GM12865 (cell line): ENCODE measurements at regions not wholly inside any gene's neighbourhood (a gene's known extent, or its start where the extent isn't known, plus 50 kb on each side); places are given as distances from the start of the nearest gene placed in this dataset.

Source experiments
- DNase-seq: peaks from one replicate; pipeline ENCODE4 v3.0.0; 2010; ENCODE audit warnings: low read depth
- H3K4me3 ChIP-seq: 2 replicates; pipeline ENCODE4 v1.5.1; 2011; ENCODE audit warnings: mild to moderate bottlenecking, low read depth, low read length, control low read depth
- TF ChIP-seq, protein P1 (sequence below): IDR thresholded peaks from 2 replicates; pipeline ENCODE4 v1.5.1; 2011; ENCODE audit warnings: low read length, control low read depth, low read depth, inconsistent platforms; ENCODE audit not compliant: insufficient read depth; ENCODE audit errors: missing control alignments

DNA sequence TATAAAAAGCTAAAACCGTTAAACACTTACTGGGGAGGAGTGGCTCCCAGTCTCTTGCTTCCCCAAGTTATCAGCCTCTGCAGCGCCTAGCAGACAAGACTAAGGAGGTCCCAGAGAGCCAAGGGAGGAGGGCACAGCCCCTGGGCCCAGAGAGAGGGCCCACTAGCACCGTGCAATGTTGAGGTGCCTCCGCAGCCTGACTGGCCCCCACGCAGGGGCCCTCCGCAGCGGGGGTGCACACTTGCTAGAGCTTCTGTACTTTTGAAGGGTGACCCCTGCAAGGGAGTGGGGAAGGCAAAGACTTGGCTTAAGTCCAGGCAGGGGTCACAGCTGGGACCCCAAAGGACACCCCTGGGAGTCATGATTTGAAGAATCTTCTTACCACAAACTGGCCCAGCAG lies 98.0 kb downstream of the ADAMTS15 start:
- TF ChIP-seq, protein P1, sequence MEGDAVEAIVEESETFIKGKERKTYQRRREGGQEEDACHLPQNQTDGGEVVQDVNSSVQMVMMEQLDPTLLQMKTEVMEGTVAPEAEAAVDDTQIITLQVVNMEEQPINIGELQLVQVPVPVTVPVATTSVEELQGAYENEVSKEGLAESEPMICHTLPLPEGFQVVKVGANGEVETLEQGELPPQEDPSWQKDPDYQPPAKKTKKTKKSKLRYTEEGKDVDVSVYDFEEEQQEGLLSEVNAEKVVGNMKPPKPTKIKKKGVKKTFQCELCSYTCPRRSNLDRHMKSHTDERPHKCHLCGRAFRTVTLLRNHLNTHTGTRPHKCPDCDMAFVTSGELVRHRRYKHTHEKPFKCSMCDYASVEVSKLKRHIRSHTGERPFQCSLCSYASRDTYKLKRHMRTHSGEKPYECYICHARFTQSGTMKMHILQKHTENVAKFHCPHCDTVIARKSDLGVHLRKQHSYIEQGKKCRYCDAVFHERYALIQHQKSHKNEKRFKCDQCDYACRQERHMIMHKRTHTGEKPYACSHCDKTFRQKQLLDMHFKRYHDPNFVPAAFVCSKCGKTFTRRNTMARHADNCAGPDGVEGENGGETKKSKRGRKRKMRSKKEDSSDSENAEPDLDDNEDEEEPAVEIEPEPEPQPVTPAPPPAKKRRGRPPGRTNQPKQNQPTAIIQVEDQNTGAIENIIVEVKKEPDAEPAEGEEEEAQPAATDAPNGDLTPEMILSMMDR, result no peak
- no peak overlapping the region for H3K4me3 ChIP-seq
- DNase-seq, result no peak

DNA sequence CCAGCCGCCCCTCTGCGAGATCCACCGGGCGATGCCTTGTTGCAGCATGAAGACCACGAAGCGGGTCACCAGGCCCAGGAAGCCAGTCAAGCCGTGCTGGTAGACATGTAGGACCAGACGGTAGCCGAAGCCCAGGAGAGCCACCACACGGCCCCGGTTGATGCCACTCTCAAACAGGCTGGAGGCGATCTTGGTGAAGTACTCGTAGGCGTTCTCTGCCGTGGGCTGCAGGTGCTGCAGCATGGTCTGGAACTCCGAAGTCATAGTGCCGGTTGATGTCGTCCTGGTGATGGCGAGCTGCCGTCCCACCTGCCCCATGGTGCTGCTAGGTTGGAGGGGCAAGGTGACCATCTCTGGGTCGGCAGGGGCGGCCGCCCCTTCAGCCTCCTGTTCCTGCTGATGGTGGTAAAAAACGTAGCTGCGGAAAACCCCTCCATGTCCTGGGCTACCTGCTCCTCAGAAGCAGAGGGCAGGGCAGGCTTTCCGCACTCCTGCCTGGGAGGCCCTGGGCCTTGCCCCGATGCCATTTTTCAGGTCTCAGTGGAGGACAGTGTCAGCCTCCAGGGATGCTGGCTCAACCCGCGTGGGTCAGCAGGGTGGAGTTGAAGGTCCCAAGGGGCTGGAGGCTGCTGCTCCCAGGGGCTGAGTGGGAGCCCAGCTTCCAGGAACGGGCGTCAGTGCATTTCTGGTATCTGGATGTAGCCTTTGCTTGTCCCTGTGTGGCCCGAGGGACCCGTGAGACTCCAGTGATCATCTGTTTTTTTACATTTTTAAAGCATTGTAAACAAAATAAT lies 98.7 kb downstream of the ADAMTS15 start:
- TF ChIP-seq, protein P1, result no peak
- no peak overlapping the region for H3K4me3 ChIP-seq
- DNase-seq, result no peak

DNA sequence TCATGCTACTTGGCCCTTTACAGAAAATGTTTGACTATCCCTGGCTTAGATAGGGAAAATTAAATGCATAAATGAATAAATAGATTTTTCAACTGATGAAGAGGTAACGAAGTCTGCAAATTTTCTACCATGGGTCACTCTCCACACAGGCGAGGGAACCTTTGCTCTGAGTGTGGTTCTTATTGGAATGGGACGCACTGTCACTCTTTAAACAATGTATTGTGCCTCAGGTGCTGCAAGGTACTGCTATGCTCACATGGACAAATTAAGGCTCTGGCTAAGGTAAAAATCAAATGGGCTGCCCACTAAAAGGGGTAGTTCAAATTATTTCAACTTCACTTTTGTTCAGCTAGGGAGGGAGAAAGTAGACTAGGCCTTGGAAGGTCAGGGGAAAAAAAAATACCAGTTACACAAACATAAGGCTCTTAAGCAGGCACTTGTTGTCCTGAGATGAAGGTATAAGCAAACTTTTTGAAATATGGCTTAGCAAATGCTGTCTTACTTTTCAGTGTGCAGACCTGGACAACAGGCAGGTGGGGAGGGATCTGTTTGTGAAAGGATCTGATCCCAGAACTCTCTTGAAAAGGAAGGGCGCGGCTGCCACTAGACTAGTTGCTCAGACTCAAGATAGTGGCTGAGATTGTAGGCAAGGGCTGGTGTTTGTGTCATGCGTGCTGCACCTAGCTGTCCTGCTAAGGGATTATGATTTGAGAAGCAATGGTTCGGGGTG lies 99.5 kb downstream of the ADAMTS15 start:
- TF ChIP-seq, protein P1, result no peak
- DNase-seq, result no peak
- no peak overlapping the region for H3K4me3 ChIP-seq

DNA sequence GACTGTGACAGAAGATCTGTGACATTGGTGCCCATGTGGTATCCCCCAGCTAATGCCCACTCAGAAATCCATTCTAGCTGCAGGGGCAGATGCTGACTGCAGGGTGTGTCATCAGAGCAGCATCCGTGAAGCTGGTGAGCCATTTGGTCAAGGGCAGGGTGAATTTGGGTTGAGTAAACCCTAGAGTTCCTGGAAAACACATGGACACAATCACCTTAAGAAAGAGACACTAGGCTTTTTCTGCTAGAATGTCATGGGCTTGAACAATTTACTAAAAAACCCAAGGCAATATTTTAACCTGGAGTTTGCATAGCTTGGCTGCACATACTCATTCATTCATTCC lies 100.0 kb downstream of the ADAMTS15 start:
- TF ChIP-seq, protein P1, result no peak
- DNase-seq, result no peak
- no peak overlapping the region for H3K4me3 ChIP-seq

DNA sequence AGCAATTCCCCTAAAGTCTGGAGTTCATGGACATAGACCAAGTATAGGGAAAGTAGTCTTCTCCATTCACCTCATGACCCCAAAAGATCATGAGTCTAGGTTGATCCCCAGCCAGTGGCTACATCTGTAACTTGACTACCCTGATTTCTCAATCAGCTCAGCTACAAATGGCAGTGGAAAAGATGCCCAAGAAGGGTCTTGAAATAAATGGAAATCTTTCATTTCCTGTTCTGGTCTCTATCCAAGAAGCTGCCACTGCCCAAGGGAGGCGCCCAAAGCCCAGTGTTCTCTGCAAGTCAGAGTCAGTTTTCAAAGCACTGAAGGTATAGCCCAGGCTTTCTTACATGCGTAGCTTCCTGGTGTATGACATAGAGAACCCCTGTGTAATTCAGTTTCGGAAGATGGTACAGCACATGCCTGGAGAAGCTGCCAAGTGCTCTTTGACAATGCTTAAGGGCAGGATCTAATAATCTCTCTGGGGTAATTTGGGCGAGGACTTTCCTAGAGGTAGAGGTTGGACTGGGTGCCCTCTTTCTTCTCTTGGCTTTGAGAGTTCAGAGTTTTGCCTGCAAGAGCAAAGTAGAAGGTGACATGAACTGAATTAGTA lies 101.1 kb downstream of the ADAMTS15 start:
- no peak overlapping the region for H3K4me3 ChIP-seq
- no peak for DNase-seq
- TF ChIP-seq, protein P1, result no peak

DNA sequence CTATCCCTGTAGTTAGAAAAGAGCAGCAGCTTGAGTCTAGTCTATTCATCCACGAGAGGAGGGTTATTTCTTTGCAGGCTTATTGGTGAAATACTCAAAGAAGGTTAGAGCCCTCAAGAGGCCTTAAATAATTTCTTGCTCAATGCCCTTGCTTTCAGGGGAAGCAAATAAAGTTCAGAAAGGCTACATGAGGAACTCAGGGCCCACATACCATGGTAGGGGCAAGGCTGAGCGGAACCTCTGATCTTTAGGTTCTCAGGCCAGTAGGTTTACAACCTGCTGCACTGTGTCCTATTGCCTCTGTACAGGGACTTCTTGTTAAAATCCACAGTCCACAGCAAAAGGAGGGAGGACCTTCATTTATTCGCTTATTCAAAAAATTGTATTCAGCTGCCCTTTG lies 101.7 kb downstream of the ADAMTS15 start:
- no peak for DNase-seq
- TF ChIP-seq, protein P1, result no peak
- H3K4me3 ChIP-seq, result no peak overlapping the region
